ENCODE measurements at regions not wholly inside any gene's neighbourhood (a gene's known extent, or its start where the extent isn't known, plus 50 kb on each side); places are given as distances from the start of the nearest gene placed in this dataset.

DNA sequence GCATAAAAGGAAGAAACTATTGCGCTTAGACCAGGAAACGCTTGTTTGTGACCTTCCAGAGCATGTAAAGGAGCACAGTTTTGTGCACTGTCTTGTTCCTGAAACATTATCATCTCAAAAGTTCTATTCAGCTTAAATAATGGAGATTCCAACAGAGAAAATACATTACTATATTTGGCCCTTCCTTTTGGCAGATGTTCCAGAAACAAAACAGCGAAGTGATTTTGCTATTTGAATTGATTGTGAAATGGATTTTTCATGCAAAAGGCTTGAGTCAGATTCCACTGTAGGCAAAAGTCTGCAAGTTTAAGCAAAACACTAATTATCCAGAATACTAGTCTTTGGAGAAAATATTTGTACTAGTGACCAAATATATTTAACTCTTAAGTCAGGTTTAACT, 80.3 kb upstream of the PTBP2 start:
- H3K27me3 ChIP-seq (ENCODE audit: control insufficient read depth in 1 of 2, insufficient read depth in 2 of 2, low read length in 2 of 2) = no peaks in the 10 kb centered on the region
- H3K4me1 ChIP-seq (ENCODE audit: insufficient read depth, low read length) = no peaks in the 10 kb centered on the region
- H3K36me3 Mint-ChIP-seq (ENCODE audit: low read depth) = no peaks in the 10 kb centered on the region
- POLR2A ChIA-PET = no interaction called here
- DNase-seq (no peak), ATAC-seq (ENCODE audit: poor library complexity) (no peak)
- no peaks in the 10 kb centered on the region for H3K9me3 Mint-ChIP-seq
- H3K9me3 ChIP-seq (ENCODE audit: control insufficient read depth in 1 of 2, insufficient read depth in 1 of 2, low read length in 2 of 2) = no peaks in the 10 kb centered on the region
- H3K27me3 Mint-ChIP-seq = peaks cover 13% of the 10 kb centered on the region
- no peaks in the 10 kb centered on the region for H3K4me1 Mint-ChIP-seq (ENCODE audit: low read depth)
- CTCF ChIA-PET = no interaction called here
- no peak overlapping the region for H3K4me3 ChIP-seq (ENCODE audit: low read length)
- no peak overlapping the region for H3K27ac ChIP-seq (ENCODE audit: low read depth in 1 of 2, low read length in 2 of 2)
- TF ChIP-seq, protein P1, sequence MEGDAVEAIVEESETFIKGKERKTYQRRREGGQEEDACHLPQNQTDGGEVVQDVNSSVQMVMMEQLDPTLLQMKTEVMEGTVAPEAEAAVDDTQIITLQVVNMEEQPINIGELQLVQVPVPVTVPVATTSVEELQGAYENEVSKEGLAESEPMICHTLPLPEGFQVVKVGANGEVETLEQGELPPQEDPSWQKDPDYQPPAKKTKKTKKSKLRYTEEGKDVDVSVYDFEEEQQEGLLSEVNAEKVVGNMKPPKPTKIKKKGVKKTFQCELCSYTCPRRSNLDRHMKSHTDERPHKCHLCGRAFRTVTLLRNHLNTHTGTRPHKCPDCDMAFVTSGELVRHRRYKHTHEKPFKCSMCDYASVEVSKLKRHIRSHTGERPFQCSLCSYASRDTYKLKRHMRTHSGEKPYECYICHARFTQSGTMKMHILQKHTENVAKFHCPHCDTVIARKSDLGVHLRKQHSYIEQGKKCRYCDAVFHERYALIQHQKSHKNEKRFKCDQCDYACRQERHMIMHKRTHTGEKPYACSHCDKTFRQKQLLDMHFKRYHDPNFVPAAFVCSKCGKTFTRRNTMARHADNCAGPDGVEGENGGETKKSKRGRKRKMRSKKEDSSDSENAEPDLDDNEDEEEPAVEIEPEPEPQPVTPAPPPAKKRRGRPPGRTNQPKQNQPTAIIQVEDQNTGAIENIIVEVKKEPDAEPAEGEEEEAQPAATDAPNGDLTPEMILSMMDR (IDR thresholded peaks at IDR 0.05) = no peak
- H3K27ac Mint-ChIP-seq = no peak overlapping the region
- intact Hi-C loops (cut with DNase I, micrococcal nuclease) = no loop called here
- H3K4me3 Mint-ChIP-seq = no peak overlapping the region
- no peaks in the 10 kb centered on the region for H3K36me3 ChIP-seq (ENCODE audit: insufficient read depth, low read length)

DNA sequence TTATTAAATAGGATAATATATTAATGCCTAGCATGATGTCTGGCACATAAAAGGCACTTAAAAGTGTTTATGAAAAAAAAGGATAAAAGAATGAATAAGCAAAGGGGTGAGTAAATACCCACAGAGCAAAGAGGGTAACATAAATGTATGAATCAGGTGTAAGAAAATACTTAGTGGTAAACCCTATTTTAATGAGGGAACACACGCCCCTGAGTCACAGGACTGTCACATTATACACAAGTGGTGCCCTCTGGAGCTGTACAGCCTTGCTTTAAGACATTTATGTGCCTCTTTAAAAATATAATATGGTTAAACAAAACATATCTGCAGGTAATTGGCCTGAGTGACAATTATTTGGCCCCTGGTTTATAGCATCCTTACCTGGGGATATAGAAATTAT, 78.1 kb upstream of the PTBP2 start:
- Histone ChIP-seq H3K9me3 (ENCODE audit: control insufficient read depth in 1 of 2, insufficient read depth in 1 of 2, low read length in 2 of 2) (no peaks in the 10 kb centered on the region), H3K27ac (ENCODE audit: low read depth in 1 of 2, low read length in 2 of 2) (no peak overlapping the region), H3K4me3 (ENCODE audit: low read length) (no peak overlapping the region), H3K27me3 (ENCODE audit: control insufficient read depth in 1 of 2, insufficient read depth in 2 of 2, low read length in 2 of 2) (no peaks in the 10 kb centered on the region), H3K36me3 (ENCODE audit: insufficient read depth, low read length) (no peaks in the 10 kb centered on the region), H3K4me1 (ENCODE audit: insufficient read depth, low read length) (no peaks in the 10 kb centered on the region)
- peaks cover 21% of the 10 kb centered on the region for H3K27me3 Mint-ChIP-seq
- H3K4me1 Mint-ChIP-seq (ENCODE audit: low read depth) = no peaks in the 10 kb centered on the region
- H3K9me3 Mint-ChIP-seq = no peaks in the 10 kb centered on the region
- CTCF ChIA-PET = no interaction called here
- no peaks in the 10 kb centered on the region for H3K36me3 Mint-ChIP-seq (ENCODE audit: low read depth)
- no peak overlapping the region for H3K4me3 Mint-ChIP-seq
- POLR2A ChIA-PET = no interaction called here
- no peak overlapping the region for H3K27ac Mint-ChIP-seq
- ATAC-seq (ENCODE audit: poor library complexity) (no peak), DNase-seq (no peak)
- intact Hi-C loops (cut with DNase I, micrococcal nuclease) = no loop called here
- TF ChIP-seq, protein P1 (IDR thresholded peaks at IDR 0.05) = no peak

DNA sequence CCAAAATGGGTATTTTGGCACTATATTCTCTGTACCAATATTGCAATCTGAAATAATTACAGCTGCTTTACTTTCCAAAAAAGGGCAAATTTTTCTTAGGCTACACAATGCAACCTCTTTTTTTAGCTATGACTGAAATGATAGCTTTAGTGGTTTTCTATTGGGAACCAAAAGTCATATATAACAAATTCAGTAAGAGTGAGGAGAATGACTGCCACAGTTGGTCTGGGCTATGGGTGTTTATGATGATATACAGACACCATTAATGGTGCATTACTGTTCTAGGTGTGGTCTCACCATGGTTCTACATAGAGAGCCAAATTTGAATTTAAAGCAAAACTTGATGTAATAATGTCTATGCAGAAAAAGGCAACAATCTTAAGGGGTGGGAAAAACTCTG, 72.3 kb upstream of the PTBP2 start:
- Mint-ChIP-seq H3K36me3 (ENCODE audit: low read depth) (no peaks in the 10 kb centered on the region), H3K27ac (no peak overlapping the region), H3K9me3 (peaks cover 8% of the 10 kb centered on the region), H3K4me1 (ENCODE audit: low read depth) (no peaks in the 10 kb centered on the region), H3K4me3 (no peak overlapping the region), H3K27me3 (peaks cover 33% of the 10 kb centered on the region)
- TF ChIP-seq, protein P1 (IDR thresholded peaks at IDR 0.05) = no peak
- intact Hi-C loops (cut with DNase I, micrococcal nuclease) = no loop called here
- Histone ChIP-seq H3K9me3 (ENCODE audit: control insufficient read depth in 1 of 2, insufficient read depth in 1 of 2, low read length in 2 of 2) (peaks cover 0 to 7% of the 10 kb centered on the region in 2 experiments), H3K4me1 (ENCODE audit: insufficient read depth, low read length) (no peaks in the 10 kb centered on the region), H3K27ac (ENCODE audit: low read depth in 1 of 2, low read length in 2 of 2) (no peak overlapping the region), H3K4me3 (ENCODE audit: low read length) (no peak overlapping the region), H3K27me3 (ENCODE audit: control insufficient read depth in 1 of 2, insufficient read depth in 2 of 2, low read length in 2 of 2) (no peaks in the 10 kb centered on the region), H3K36me3 (ENCODE audit: insufficient read depth, low read length) (no peaks in the 10 kb centered on the region)
- ATAC-seq (ENCODE audit: poor library complexity) (no peak), DNase-seq (no peak)
- ChIA-PET CTCF (no interaction called here), POLR2A (no interaction called here)
